Heart left ventricle (tissue), 16 donors: ENCODE measurements at regions not wholly inside any gene's neighbourhood (a gene's known extent, or its start where the extent isn't known, plus 50 kb on each side); places are given as distances from the start of the nearest gene placed in this dataset.

ENCODE experiments used
- ATAC-seq, 4 donors: fragments of 200-7000 bp; cut with Tn5 transposase; one replicate each; pipeline ENCODE4 v1.9.1; 2020 to 2022; ENCODE audit warnings: moderate library complexity in 4 of 4, mild to moderate bottlenecking in 3 of 4, moderate number of reproducible peaks in 1 of 4
- DNase-seq, 5 donors: peaks; one replicate each; pipeline ENCODE4 v3.0.0-alpha.2; 2020
- H3K27ac ChIP-seq, 12 donors: fragments of 200-600 bp; sonication (generic) in 4 of 12; one replicate each; pipeline versions ENCODE4 v1.5.0 to v1.8.0; 2016 to 2022; ENCODE audit warnings: mild to moderate bottlenecking in 2 of 12
- H3K27me3 ChIP-seq, 9 donors: fragments of 200-600 bp; sonication (generic) in 2 of 9; one replicate each; pipeline versions ENCODE4 v1.5.1 to v1.8.0; 2016 to 2022; ENCODE audit warnings: mild to moderate bottlenecking in 3 of 9
- H3K36me3 ChIP-seq, 9 donors: fragments of 200-600 bp; sonication (generic) in 2 of 9; one replicate each; pipeline versions ENCODE4 v1.5.0 to v1.8.0; 2018 to 2022; ENCODE audit warnings: mild to moderate bottlenecking in 2 of 9
- H3K4me1 ChIP-seq, 12 donors: fragments of 200-600 bp; sonication (generic) in 4 of 12; one replicate each; pipeline versions ENCODE4 v1.5.0 to v1.8.0; 2016 to 2022; ENCODE audit warnings: mild to moderate bottlenecking in 3 of 12
- H3K4me3 ChIP-seq, 12 donors: fragments of 200-600 bp; sonication (generic) in 4 of 12; one replicate each; pipeline versions ENCODE4 v1.5.0 to v1.8.0; 2017 to 2022; ENCODE audit warnings: mild to moderate bottlenecking in 9 of 12, moderate library complexity in 4 of 12
- H3K9me3 ChIP-seq, 12 donors: fragments of 200-600 bp; sonication (generic) in 4 of 12; one replicate each; pipeline versions ENCODE4 v1.5.0 to v1.8.0; 2016 to 2022; ENCODE audit warnings: mild to moderate bottlenecking in 1 of 12
- CTCF ChIP-seq, 12 donors: fragments of 200-600 bp; sonication (generic) in 4 of 12; IDR thresholded peaks; one replicate each; pipeline versions ENCODE4 v1.5.0 to v1.8.0; 2018 to 2022; ENCODE audit warnings: antibody characterized with exemption in 12 of 12, mild to moderate bottlenecking in 5 of 12
- POLR2A ChIP-seq, 2 donors: fragments of 450-650 bp; IDR thresholded peaks; one replicate each; pipeline ENCODE4 v1.6.1; 2017; ENCODE audit warnings: antibody characterized with exemption in 2 of 2, mild to moderate bottlenecking in 2 of 2, moderate library complexity in 2 of 2
- WGBS, 4 donors: extraction: QIAGEN DNeasy Blood & Tissue Kit in 2 of 4; methylation state at CpG; one replicate each; pipeline versions ENCODE4 v1.1.5 to v1.1.7; 2013 to 2018; 5-methylcytosine and 5-hydroxymethylcytosine counted together
- intact Hi-C, 10 donors: fragments of 100-400 bp; cut with DNase I; formaldehyde crosslinking; loops; one replicate each; pipeline versions ENCODE4 v1.11.1 to v1.14.2; 2022
- donor health status: ischemic (EF 13 %, LVEDD 7.1; RV severe dilation, severe dysfunction).
- donor health status: healthy with polysubstance abuse.
- donor health status: DM: no; HTN: yes; CAD: no.
- donor health status: DM: no; HTN: no; CAD: no.
- donor health status: ischemic (EF 25% LVEDD 6.9; RV normal size, moderate dysfunction).
- donor health status: ischemic (EF 25% LVEDD 5.7; RV mildly dilated, moderate dysfunction).
- donor health status: healthy.
- donor health status: DM: yes; HTN: yes; CAD: no.
- donor health status: ischemic (EF 35%, LVEDD 5.7; RV mildly dilated, moderate dysfunction).
- donor health status: nonischemic (EF 11% LVEDD 7.7; RV severe dilation, severe dysfunction).
- donor health status: DM: yes; HTN: yes; CAD: no.
- donor health status: PGD.
- donor health status: ischemic (EF 29% LVEDD 5.4; RV normal size, mild dysfunction).
- donor health status: nonischemic (EF 23%, LVEDD 6.1; RV moderate dilation, normal function).

GRCh38 chr12:41903014-41903708 is 241.5 kb downstream of the GXYLT1 start:
- peaks cover 0 to 7% (median 0%) of the 10 kb centered on the region in 12 donors for H3K9me3 ChIP-seq
- TF ChIP-seq CTCF (IDR thresholded peaks at IDR 0.05), result no peak
- TF ChIP-seq POLR2A (IDR thresholded peaks at IDR 0.05), result no peak
- DNase-seq (no peak), ATAC-seq (peak in 1 of 4 donors; percentile 41)
- H3K36me3 ChIP-seq, result no peaks in the 10 kb centered on the region
- no peaks in the 10 kb centered on the region for H3K27me3 ChIP-seq
- intact Hi-C loops, result no loop called here
- H3K4me3 ChIP-seq, result no peak overlapping the region
- H3K4me1 ChIP-seq, result peaks cover 0 to 5% (median 0%) of the 10 kb centered on the region in 12 donors
- WGBS, 4 donors, result 88 to 92% (median 90%) methylated on average over 6 of the region's 6 CpGs
- H3K27ac ChIP-seq, result no peak overlapping the region

- intact Hi-C loops, result no loop called here
- Histone ChIP-seq H3K4me1 (no peaks in the 10 kb centered on the region), H3K36me3 (no peaks in the 10 kb centered on the region), H3K4me3 (no peak overlapping the region), H3K27me3 (no peaks in the 10 kb centered on the region), H3K27ac (no peak overlapping the region), H3K9me3 (peaks cover 0 to 25% (median 2%) of the 10 kb centered on the region in 12 donors)
- WGBS, 4 donors, result 94 to 100% (median 97%) methylated on average over 1 of the region's 1 CpG
- DNase-seq, result no peak
- TF ChIP-seq CTCF (IDR thresholded peaks at IDR 0.05) (no peak), POLR2A (IDR thresholded peaks at IDR 0.05) (no peak)
- ATAC-seq, result no peak
These were observed 245.1 kb downstream of the GXYLT1 start for GRCh38 chr12:41899577-41899976.

GRCh38 chr12:41897593-41897992 is 247.1 kb downstream of the GXYLT1 start:
- ATAC-seq, result no peak
- intact Hi-C loops, result no loop called here
- Histone ChIP-seq H3K36me3 (no peaks in the 10 kb centered on the region), H3K9me3 (peaks cover 0 to 25% (median 2%) of the 10 kb centered on the region in 12 donors), H3K27ac (no peak overlapping the region), H3K4me3 (no peak overlapping the region), H3K27me3 (no peaks in the 10 kb centered on the region), H3K4me1 (no peaks in the 10 kb centered on the region)
- no peak for DNase-seq
- WGBS, 4 donors, result 65 to 83% (median 79%) methylated on average over 1 of the region's 1 CpG
- TF ChIP-seq POLR2A (IDR thresholded peaks at IDR 0.05) (no peak), CTCF (IDR thresholded peaks at IDR 0.05) (no peak)

- ATAC-seq (no peak), DNase-seq (no peak)
- WGBS, 4 donors, result 92 to 96% (median 93%) methylated on average over 3 of the region's 3 CpGs
- Histone ChIP-seq H3K9me3 (peaks cover 0 to 20% (median 2%) of the 10 kb centered on the region in 12 donors), H3K27ac (no peak overlapping the region), H3K4me3 (no peak overlapping the region), H3K36me3 (no peaks in the 10 kb centered on the region), H3K4me1 (no peaks in the 10 kb centered on the region), H3K27me3 (no peaks in the 10 kb centered on the region)
- intact Hi-C loops, result no loop called here
- TF ChIP-seq POLR2A (IDR thresholded peaks at IDR 0.05) (no peak), CTCF (IDR thresholded peaks at IDR 0.05) (no peak)
These were observed 251.2 kb downstream of the GXYLT1 start for GRCh38 chr12:41893491-41893890.
